GM19025 (cell line): ENCODE measurements at regions not wholly inside any gene's neighbourhood (a gene's known extent, or its start where the extent isn't known, plus 50 kb on each side); places are given as distances from the start of the nearest gene placed in this dataset.

ENCODE experiments used
- ATAC-seq: cut with Tn5 transposase; IDR thresholded peaks from one replicate; pipeline ENCODE4 v1.9.1; 2021; ENCODE audit warnings: mild to moderate bottlenecking, low read depth, moderate library complexity; ENCODE audit not compliant: unreplicated experiment

DNA sequence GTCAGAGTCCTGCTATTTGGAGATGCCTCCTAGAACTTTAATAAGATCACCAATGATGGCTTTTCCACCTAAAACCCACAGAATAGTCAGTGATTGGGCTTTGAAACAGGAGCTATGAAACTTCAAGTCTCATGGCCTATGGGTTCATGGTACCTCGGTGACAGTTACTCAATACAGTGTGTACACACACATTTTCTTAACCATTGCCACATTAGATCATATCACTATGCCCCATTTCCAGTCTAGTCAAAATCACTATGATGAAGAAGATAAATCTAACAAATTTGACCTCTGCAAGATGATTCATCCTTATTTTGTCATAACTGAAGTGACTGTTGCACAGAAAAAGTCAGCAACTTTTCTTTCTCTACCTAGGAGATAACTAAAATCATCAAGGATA is 86.8 kb upstream of the OR13F1 start:
- ATAC-seq: no peak

- ATAC-seq: no peak
Observed at GRCh38 chr9:104429031-104429546, 75.0 kb upstream of the OR13F1 start.

DNA sequence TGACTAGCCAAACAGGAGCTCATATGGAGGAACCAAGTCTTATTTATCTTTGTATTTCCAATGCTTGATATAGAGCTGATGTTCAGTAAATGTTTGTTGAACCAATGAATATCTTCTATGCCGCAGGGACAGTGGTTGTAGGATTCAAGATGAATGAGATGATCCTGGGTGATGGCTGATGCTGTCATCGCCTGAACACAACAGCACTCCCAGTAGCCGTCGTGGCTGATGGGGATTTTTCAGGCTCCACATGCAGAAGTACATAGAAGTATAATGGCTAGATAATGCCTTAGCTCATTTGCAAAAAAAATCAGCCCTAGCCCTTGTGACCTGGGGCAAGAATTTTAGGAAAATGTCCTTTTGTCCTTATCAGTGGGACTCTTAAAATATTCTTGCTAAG is 69.0 kb upstream of the OR13F1 start:
- no peak for ATAC-seq

GRCh38 chr9:104448036-104448435 is 56.0 kb upstream of the OR13F1 start:
- ATAC-seq: no peak
